ENCODE measurements at regions not wholly inside any gene's neighbourhood (a gene's known extent, or its start where the extent isn't known, plus 50 kb on each side); places are given as distances from the start of the nearest gene placed in this dataset.

GRCh38 chr9:77111408-77111807, 65.9 kb upstream of the VPS13A start:
- peaks cover 0 to 4% (median 0%) of the 10 kb centered on the region in 5 experiments for H3K9me3 ChIP-seq (ENCODE audit: control extremely low read depth in 1 of 5, control insufficient read depth in 4 of 5, insufficient read depth in 2 of 5, low read depth in 1 of 5, low read length in 4 of 5)
- WGBS (ENCODE audit: insufficient coverage): 94% methylated on average over 2 of the region's 2 CpGs
- no peak overlapping the region for H3K4me3 ChIP-seq (ENCODE audit: control insufficient read depth in 1 of 7, extremely low read depth in 1 of 7, insufficient read depth in 4 of 7, low read depth in 2 of 7, low read length in 6 of 7)
- H3K36me3 ChIP-seq (ENCODE audit: control insufficient read depth in 4 of 4, insufficient read depth in 4 of 4, low read length in 3 of 4): no peaks in the 10 kb centered on the region
- no peak for DNase-seq
- H3K27ac ChIP-seq (ENCODE audit: insufficient read depth in 1 of 2, low read depth in 1 of 2, low read length in 2 of 2, poor library complexity in 1 of 2, severe bottlenecking in 2 of 2): no peak overlapping the region
- CTCF ChIA-PET: no interaction called here
- POLR2A ChIA-PET: no interaction called here
- peaks cover 0 to 12% (median 0%) of the 10 kb centered on the region in 5 experiments for H3K27me3 ChIP-seq (replicated peaks in 2 of 5; ENCODE audit: control insufficient read depth in 4 of 5, insufficient read depth in 5 of 5, low read length in 4 of 5)
- no peaks in the 10 kb centered on the region for H3K4me1 ChIP-seq (ENCODE audit: control extremely low read depth in 1 of 4, control insufficient read depth in 4 of 4, insufficient read depth in 4 of 4, low read length in 3 of 4)

DNA sequence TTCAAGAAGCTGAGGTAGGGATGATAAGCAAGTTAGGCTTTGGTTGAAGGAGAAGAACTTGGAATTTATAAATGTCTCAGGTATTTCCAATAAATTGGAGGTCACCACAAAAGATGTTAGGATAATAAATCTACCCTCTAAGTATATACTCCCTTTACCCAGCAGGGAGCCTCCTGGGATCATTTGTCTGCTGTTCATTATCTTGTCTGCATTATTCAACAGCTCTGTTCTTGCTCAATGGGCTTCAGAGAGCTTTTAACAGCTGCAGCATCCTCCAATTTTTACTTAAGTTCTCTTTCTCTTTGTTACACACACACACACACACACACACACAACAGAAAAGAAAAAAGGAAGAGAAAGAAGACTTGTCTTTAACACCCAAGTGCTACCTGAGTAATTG, 51.7 kb upstream of the VPS13A start:
- H3K9me3 ChIP-seq (ENCODE audit: control extremely low read depth in 1 of 5, control insufficient read depth in 4 of 5, insufficient read depth in 2 of 5, low read depth in 1 of 5, low read length in 4 of 5): peaks cover 0 to 2% (median 0%) of the 10 kb centered on the region in 5 experiments

DNA sequence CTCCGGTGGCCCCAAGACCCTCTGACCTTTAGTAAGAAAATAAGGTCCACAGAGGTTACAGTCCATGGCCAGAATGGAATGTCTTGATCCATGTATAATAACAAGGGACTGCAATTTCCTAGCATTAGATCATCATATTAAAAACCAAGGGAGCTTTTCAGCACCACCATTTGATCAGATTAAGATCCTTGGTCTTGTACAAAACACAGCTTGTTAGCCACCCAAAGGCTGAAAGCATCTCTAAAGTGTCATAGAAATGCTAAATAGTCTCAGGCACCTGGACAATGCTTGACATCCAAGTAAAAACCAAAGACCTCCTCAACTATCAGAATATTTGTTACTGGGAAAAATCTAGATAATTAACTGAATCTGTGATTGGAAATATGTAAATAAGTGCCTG, 50.3 kb upstream of the VPS13A start:
- ChIA-PET CTCF (no interaction called here), POLR2A (no interaction called here)
- Histone ChIP-seq H3K36me3 (ENCODE audit: control insufficient read depth in 4 of 4, insufficient read depth in 4 of 4, low read length in 3 of 4) (no peaks in the 10 kb centered on the region), H3K27ac (ENCODE audit: insufficient read depth in 1 of 2, low read depth in 1 of 2, low read length in 2 of 2, poor library complexity in 1 of 2, severe bottlenecking in 2 of 2) (no peak overlapping the region), H3K4me3 (ENCODE audit: control insufficient read depth in 1 of 7, extremely low read depth in 1 of 7, insufficient read depth in 4 of 7, low read depth in 2 of 7, low read length in 6 of 7) (no peak overlapping the region), H3K9me3 (ENCODE audit: control extremely low read depth in 1 of 5, control insufficient read depth in 4 of 5, insufficient read depth in 2 of 5, low read depth in 1 of 5, low read length in 4 of 5) (peaks cover 0 to 2% (median 0%) of the 10 kb centered on the region in 5 experiments), H3K27me3 (replicated peaks in 2 of 5; ENCODE audit: control insufficient read depth in 4 of 5, insufficient read depth in 5 of 5, low read length in 4 of 5) (peaks cover 0 to 8% (median 5%) of the 10 kb centered on the region in 5 experiments), H3K4me1 (ENCODE audit: control extremely low read depth in 1 of 4, control insufficient read depth in 4 of 4, insufficient read depth in 4 of 4, low read length in 3 of 4) (no peaks in the 10 kb centered on the region)
- no peak for DNase-seq
- WGBS (ENCODE audit: insufficient coverage): no CpG with 5 or more reads among the region's 1 CpG

More for the DNA sequence above, 51.7 kb upstream of the VPS13A start:
- H3K27me3 ChIP-seq (replicated peaks in 2 of 5; ENCODE audit: control insufficient read depth in 4 of 5, insufficient read depth in 5 of 5, low read length in 4 of 5): peaks cover 0 to 6% (median 2%) of the 10 kb centered on the region in 5 experiments
- DNase-seq: no peak
- H3K4me3 ChIP-seq (ENCODE audit: control insufficient read depth in 1 of 7, extremely low read depth in 1 of 7, insufficient read depth in 4 of 7, low read depth in 2 of 7, low read length in 6 of 7): no peak overlapping the region
- ChIA-PET CTCF (no interaction called here), POLR2A (no interaction called here)
- no peaks in the 10 kb centered on the region for H3K36me3 ChIP-seq (ENCODE audit: control insufficient read depth in 4 of 4, insufficient read depth in 4 of 4, low read length in 3 of 4)
- H3K27ac ChIP-seq (ENCODE audit: insufficient read depth in 1 of 2, low read depth in 1 of 2, low read length in 2 of 2, poor library complexity in 1 of 2, severe bottlenecking in 2 of 2): no peak overlapping the region
- H3K4me1 ChIP-seq (ENCODE audit: control extremely low read depth in 1 of 4, control insufficient read depth in 4 of 4, insufficient read depth in 4 of 4, low read length in 3 of 4): no peaks in the 10 kb centered on the region
